ENCODE measurements at regions not wholly inside any gene's neighbourhood (a gene's known extent, or its start where the extent isn't known, plus 50 kb on each side); places are given as distances from the start of the nearest gene placed in this dataset.
"Not testable (repeated sequence)": the region's sequence is repeated elsewhere in the genome, so short reads cannot be mapped to it uniquely, and the experiment has no call there.

DNA sequence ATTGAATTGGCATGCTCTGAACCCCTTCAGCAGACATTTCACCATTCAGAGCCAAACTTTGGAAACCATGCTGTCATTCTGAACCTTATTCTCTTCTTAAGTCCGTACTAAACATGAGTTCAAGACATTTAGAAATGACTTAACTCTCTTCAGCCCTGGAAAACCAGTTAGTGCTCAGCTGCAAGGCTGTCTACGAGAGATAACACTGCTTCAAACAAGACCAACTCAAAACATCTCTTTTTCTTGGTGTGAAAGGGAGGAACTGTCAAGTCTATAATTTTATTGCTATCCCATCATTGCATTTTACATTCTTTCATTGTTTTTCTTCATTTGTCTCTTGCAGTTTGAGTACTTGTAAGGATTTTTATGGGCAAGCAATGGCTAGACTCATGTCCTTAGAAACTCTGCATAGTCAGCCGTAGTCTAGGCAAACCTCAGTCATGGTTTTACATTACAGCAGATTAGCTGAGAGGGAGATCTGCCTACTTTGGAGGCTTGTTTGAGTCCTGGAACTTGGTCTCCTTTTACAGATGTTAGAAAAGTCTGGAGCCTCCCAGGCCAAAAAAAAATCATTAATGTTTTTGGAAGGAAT is 120.6 kb upstream of the JADE1 start:
- DNase-seq (ENCODE audit: low read depth in 3 of 3), result no peak

GRCh38 chr4:128688033-128688721 is 121.3 kb upstream of the JADE1 start:
- no peak for DNase-seq (ENCODE audit: low read depth in 3 of 3)

DNA sequence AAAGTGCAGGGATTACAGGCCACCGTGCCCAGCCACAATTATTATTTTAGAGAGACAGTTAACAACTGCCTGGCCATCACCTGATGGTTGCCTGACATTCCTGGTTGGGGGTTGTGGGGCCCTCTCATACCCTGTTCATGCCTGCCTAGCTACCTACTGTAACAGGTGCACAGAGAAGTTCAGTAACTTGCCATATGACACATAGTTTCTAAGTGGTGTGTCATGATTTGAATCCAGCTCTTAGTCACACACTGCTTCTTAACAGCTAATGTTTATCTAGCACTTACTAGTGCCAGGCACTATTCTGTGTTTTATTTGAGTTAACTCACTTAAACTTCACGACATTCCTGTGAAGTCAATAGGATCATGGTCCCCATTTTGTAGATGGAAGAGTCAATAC is 122.7 kb upstream of the JADE1 start:
- no peak for DNase-seq (ENCODE audit: low read depth in 3 of 3)

DNA sequence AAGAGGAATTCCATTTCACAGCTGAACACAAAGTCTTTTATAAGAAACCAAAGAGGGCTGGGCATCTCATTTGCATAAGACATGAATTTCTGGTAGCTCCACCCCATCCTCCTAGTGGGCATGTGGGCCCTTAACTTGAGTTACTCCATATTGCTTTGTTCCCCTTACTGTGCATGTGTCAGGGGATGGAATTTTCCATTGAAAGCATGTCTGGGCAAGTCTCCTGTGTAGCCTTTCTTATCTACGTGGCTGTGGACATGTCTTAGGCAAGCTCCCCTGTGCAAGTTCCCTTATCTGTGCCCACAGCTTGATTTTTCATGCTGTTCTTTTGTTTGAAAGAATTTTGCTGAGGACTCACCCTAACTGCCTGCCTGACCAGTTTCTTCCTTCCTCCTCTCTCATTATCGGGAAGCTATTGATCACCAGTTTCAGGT is 123.5 kb upstream of the JADE1 start:
- no peak for DNase-seq (ENCODE audit: low read depth in 3 of 3)

- DNase-seq (ENCODE audit: low read depth in 3 of 3), result no peak
Measured at GRCh38 chr4:128684016-128684415, 125.5 kb upstream of the JADE1 start.

GRCh38 chr4:128682942-128683666 is 126.4 kb upstream of the JADE1 start:
- DNase-seq (ENCODE audit: low read depth in 3 of 3), result no peak

DNA sequence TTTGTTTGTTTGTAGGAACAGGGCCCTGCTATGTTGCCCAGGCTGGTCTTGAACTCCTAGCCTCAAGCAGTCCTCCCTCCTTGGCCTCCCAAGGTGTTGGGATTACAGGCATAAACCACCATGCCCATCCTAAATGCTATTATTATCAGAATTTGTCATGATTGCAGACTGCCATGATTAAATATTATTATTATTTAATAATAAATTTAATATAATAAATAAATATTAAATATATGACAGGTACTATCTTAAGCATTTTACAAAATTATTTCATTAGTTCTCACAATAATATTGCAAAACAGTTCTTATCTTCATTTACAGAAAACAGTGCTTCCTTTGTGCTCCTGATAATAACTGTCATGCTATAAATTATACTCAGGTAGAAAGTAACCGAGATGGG is 133.4 kb upstream of the JADE1 start:
- DNase-seq (ENCODE audit: low read depth in 3 of 3), result no peak

DNA sequence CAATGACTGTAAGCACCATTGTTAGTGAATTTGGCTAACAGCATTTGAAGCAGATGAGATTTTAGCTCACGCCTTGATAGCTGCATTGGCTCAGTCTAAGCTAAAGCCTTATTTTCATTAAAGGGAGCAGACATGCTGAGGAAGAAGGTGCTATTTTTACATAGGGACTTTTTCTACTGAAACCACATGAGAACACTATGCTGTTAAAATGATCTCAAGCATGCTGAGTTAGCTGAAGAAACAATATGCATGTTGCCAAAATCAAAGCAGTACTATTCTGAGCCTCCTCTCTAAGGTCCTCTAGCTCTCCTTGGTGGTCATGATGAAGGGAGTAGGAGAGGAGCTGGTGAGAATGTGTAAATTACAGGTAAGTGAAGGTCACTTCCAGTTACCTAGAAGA is 134.4 kb upstream of the JADE1 start:
- DNase-seq (ENCODE audit: low read depth in 3 of 3), result no peak

GRCh38 chr4:128673159-128673558 is 136.3 kb upstream of the JADE1 start:
- not testable (repeated sequence) for DNase-seq (ENCODE audit: low read depth in 3 of 3)

- DNase-seq (ENCODE audit: low read depth in 3 of 3), result not testable (repeated sequence)
Measured at GRCh38 chr4:128672596-128672995, 136.9 kb upstream of the JADE1 start.

- DNase-seq (ENCODE audit: low read depth in 3 of 3), result no peak
Measured at GRCh38 chr4:128670513-128670912, 139.0 kb upstream of the JADE1 start.

GRCh38 chr4:128668566-128668965 is 140.9 kb upstream of the JADE1 start:
- no peak for DNase-seq (ENCODE audit: low read depth in 3 of 3)

DNA sequence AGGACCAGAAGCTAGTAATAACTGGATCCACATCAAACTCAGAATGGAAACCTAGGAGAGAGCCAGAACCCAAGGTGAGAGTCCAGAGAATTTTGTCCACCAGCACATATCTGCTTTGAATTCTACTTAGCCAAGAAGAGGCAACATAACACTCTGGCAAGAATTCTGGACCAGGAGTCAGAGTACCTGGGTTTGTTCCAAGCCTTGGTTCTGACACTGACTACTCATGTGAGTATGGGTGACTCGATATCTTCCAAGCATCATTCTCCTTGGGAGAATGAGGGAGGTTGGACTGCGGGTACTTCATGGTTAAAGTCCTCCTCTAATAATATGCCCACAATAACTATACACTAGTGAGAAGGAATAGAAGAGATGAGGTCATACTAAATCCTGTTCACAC is 144.0 kb upstream of the JADE1 start:
- DNase-seq (ENCODE audit: low read depth in 3 of 3), result no peak

GRCh38 chr4:128663325-128663724 is 146.2 kb upstream of the JADE1 start:
- DNase-seq (ENCODE audit: low read depth in 3 of 3), result peak in 1 of 3 experiments; percentile 0

GRCh38 chr4:128661479-128661878 is 148.0 kb upstream of the JADE1 start:
- no peak for DNase-seq (ENCODE audit: low read depth in 3 of 3)

DNA sequence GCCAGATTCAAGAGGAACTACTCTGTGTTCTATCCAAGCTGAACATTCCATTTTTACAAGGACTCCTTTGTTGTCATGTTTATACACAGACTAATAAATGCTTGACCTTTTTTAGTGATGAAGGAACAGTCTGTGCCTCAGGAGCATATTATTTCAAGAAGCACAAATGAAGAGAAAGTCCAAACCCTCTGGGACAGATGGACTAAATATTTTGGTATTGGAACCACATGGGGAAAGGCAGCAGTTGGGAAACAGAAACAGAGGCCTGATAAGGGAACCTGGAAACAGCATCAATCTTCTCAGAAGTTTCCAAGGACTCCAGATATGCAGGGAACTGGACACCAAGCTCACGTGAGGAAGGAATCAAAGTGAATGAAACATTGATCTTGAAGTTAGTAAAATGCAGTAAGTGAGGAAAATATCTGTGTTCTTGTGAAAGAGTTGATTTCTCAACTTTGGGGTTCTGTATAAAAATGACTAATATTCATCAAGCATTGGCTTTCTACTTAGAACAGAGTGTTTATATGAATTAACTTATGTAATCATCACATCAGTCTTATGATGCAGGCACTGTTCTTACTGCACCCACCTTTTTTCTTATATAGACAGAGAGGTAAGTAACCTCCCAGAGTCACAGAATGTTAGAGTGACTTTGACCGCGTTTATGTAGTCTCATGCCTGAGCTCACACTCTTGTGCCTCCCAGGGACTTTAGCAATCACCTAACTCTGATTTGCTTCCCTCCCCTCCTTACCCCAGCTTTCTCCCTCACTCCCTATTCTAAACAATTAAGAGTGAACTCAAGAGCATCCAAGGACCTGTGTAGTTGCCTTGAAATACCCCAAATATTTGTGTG is 148.9 kb upstream of the JADE1 start:
- no peak for DNase-seq (ENCODE audit: low read depth in 3 of 3)

GRCh38 chr4:128658214-128658631 is 151.3 kb upstream of the JADE1 start:
- DNase-seq (ENCODE audit: low read depth in 3 of 3), result no peak

- no peak for DNase-seq (ENCODE audit: low read depth in 3 of 3)
Measured at GRCh38 chr4:128657638-128658037, 151.9 kb upstream of the JADE1 start.

- DNase-seq (ENCODE audit: low read depth in 3 of 3), result no peak
Measured at GRCh38 chr4:128654465-128654864, 155.0 kb upstream of the JADE1 start.

DNA sequence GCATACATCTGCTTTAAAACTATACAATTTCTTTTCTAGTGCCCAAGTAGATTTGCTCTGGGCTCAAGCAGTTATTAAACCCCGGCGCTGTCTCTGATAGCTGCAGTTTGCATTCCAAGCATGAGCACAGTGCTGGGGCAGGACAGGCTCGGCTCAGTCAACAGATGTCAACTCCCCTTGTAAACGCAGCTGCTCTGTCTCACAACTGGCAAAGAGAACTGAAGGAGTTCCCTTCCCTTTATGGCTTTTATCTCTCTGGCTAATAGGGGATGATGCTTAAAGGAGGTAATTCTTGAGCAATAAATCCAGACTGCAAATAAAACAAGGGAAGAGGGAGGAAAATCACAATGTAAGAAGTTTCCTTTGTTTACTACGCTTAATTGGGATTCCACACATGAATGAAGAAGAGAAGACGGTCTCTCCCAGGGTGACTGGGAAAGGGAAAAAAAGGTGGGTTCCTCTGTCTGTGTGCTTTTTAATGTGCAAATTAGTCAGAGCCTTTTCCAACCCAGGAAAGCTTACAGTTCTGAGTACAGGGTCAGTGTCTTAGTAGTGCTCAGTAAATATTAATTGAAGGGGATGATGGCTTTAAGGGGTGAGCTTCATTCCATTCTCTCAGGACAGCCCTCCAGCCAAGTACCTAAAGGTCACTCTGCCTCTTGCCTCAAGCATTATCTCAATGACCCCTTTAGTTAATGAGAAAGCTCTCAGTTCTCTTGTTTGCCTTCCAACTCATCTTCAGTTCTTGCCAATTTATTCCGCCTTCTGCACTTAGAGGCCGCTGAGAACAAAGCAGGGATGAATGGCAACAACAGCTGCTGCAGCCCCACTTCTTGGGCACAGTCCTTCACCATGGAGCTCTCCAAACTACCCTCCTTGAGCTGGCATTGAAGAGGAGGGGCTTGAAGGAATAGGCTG is 155.7 kb upstream of the JADE1 start:
- DNase-seq (ENCODE audit: low read depth in 3 of 3), result no peak
